Body of pancreas (tissue), 4 donors: ENCODE measurements at regions not wholly inside any gene's neighbourhood (a gene's known extent, or its start where the extent isn't known, plus 50 kb on each side); places are given as distances from the start of the nearest gene placed in this dataset.

Experiments
- POLR2A ChIP-seq, 3 donors: fragments of 450-650 bp; IDR thresholded peaks; one replicate each; pipeline ENCODE4 v1.6.1; 2016; ENCODE audit warnings: antibody characterized with exemption in 3 of 3, mild to moderate bottlenecking in 2 of 3
- TF ChIP-seq, protein P1 (sequence below), 7 experiments: fragments of 450-650 bp in 4 of 7; fragments of 200-600 bp in 3 of 7; sonication (generic) in 3 of 7; IDR thresholded peaks; one replicate each; pipeline ENCODE4 v1.5.1; 2016 to 2019; ENCODE audit warnings: antibody characterized with exemption in 7 of 7

DNA sequence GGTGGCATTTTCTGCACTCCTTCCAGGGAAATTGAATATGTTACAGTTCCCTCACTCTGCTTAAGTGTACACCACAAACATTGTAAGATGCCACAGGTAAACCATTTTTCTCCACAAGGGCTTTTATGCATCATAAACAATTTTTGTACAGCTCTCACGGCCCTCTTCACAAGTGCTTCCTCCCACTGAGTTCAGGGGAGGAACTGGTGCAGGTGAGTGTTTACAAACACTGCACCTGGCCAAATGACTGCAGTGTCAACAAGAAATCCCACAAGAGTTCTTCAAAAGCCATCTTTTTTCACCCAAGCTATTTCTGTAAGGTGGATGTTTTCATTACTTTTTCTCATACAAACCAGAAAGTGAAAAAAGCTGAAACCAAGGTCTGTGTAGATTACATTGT is 973.2 kb downstream of the AACS start:
- TF ChIP-seq, protein P1, sequence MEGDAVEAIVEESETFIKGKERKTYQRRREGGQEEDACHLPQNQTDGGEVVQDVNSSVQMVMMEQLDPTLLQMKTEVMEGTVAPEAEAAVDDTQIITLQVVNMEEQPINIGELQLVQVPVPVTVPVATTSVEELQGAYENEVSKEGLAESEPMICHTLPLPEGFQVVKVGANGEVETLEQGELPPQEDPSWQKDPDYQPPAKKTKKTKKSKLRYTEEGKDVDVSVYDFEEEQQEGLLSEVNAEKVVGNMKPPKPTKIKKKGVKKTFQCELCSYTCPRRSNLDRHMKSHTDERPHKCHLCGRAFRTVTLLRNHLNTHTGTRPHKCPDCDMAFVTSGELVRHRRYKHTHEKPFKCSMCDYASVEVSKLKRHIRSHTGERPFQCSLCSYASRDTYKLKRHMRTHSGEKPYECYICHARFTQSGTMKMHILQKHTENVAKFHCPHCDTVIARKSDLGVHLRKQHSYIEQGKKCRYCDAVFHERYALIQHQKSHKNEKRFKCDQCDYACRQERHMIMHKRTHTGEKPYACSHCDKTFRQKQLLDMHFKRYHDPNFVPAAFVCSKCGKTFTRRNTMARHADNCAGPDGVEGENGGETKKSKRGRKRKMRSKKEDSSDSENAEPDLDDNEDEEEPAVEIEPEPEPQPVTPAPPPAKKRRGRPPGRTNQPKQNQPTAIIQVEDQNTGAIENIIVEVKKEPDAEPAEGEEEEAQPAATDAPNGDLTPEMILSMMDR (IDR thresholded peaks at IDR 0.05), result no peak
- no peak for TF ChIP-seq POLR2A (IDR thresholded peaks at IDR 0.05)
